Hepatocyte (in vitro differentiated cells): ENCODE measurements at regions not wholly inside any gene's neighbourhood (a gene's known extent, or its start where the extent isn't known, plus 50 kb on each side); places are given as distances from the start of the nearest gene placed in this dataset.

Source experiments
- DNase-seq: peaks from one replicate; pipeline ENCODE4 v3.0.0-alpha.2; 2016; ENCODE audit warnings: low spot score
- H2AFZ ChIP-seq: fragments of 200-600 bp; sonication (generic); 2 replicates; pipeline ENCODE4 v1.6.0; 2016; ENCODE audit warnings: antibody characterized with exemption, mild to moderate bottlenecking
- H3K27ac ChIP-seq: fragments of 200-600 bp; sonication (generic); 2 replicates; pipeline ENCODE4 v1.5.1; 2016; ENCODE audit warnings: mild to moderate bottlenecking
- H3K27me3 ChIP-seq: fragments of 200-600 bp; sonication (generic); 2 replicates; pipeline ENCODE4 v1.6.1; 2016
- H3K36me3 ChIP-seq: fragments of 200-600 bp; sonication (generic); replicated peaks from 2 replicates; pipeline ENCODE4 v1.5.1; 2016; ENCODE audit warnings: low read depth; ENCODE audit not compliant: insufficient read depth
- H3K4me1 ChIP-seq: fragments of 200-600 bp; sonication (generic); 2 replicates; pipeline ENCODE4 v1.5.1; 2016; ENCODE audit warnings: mild to moderate bottlenecking, moderate library complexity; ENCODE audit not compliant: insufficient read depth
- H3K4me2 ChIP-seq: fragments of 200-600 bp; sonication (generic); 2 replicates; pipeline ENCODE4 v1.6.0; 2016
- H3K4me3 ChIP-seq: fragments of 200-600 bp; sonication (generic); 2 replicates; pipeline ENCODE4 v1.5.1; 2016; ENCODE audit warnings: mild to moderate bottlenecking
- H3K79me2 ChIP-seq: fragments of 200-600 bp; sonication (generic); 2 replicates; pipeline ENCODE4 v1.6.0; 2017; ENCODE audit warnings: mild to moderate bottlenecking
- H3K9me2 ChIP-seq: fragments of 200-600 bp; sonication (generic); replicated peaks from 2 replicates; pipeline ENCODE4 v1.6.0; 2017; ENCODE audit warnings: mild to moderate bottlenecking; ENCODE audit not compliant: insufficient read depth
- H3K9me3 ChIP-seq: fragments of 200-600 bp; sonication (generic); 2 replicates; pipeline ENCODE4 v1.5.1; 2016; ENCODE audit warnings: low read depth, mild to moderate bottlenecking
- H4K20me1 ChIP-seq: fragments of 200-600 bp; sonication (generic); 2 replicates; pipeline ENCODE4 v1.6.0; 2016; ENCODE audit warnings: mild to moderate bottlenecking; ENCODE audit not compliant: insufficient read depth, poor library complexity, severe bottlenecking
- EZH2 ChIP-seq: fragments of 200-600 bp; sonication (generic); IDR thresholded peaks from 2 replicates; pipeline ENCODE4 v1.6.1; 2016; ENCODE audit warnings: antibody characterized with exemption, mild to moderate bottlenecking, borderline replicate concordance
- EZH2phosphoT487 ChIP-seq: fragments of 200-600 bp; sonication (generic); IDR thresholded peaks from one replicate; pipeline ENCODE4 v1.6.1; 2018; ENCODE audit warnings: antibody characterized with exemption, mild to moderate bottlenecking, low read depth, moderate library complexity; ENCODE audit not compliant: unreplicated experiment, severe bottlenecking
- WGBS: methylation state at CpG from one replicate; pipeline ENCODE4 v1.1.6; 2016; ENCODE audit warnings: low lambda C conversion rate; ENCODE audit errors: missing lambda C conversion rate; 5-methylcytosine and 5-hydroxymethylcytosine counted together
- TF ChIP-seq, protein P1 (sequence below): fragments of 200-600 bp; sonication (generic); IDR thresholded peaks from 2 replicates; pipeline ENCODE4 v1.5.1; 2016; ENCODE audit warnings: antibody characterized with exemption, mild to moderate bottlenecking; ENCODE audit not compliant: poor library complexity

GRCh38 chr14:89646971-89647370 lies 229.9 kb upstream of the FOXN3 start:
- H3K9me3 ChIP-seq: no peaks in the 10 kb centered on the region
- no peak overlapping the region for H2AFZ ChIP-seq
- no peak overlapping the region for H3K4me2 ChIP-seq
- H3K4me1 ChIP-seq: no peaks in the 10 kb centered on the region
- no peak overlapping the region for H3K27ac ChIP-seq
- no peaks in the 10 kb centered on the region for H4K20me1 ChIP-seq
- no peaks in the 10 kb centered on the region for H3K79me2 ChIP-seq
- H3K4me3 ChIP-seq: no peak overlapping the region
- no peaks in the 10 kb centered on the region for H3K36me3 ChIP-seq
- no peaks in the 10 kb centered on the region for H3K9me2 ChIP-seq
- DNase-seq: no peak
- no peak for TF ChIP-seq EZH2
- TF ChIP-seq, protein P1, sequence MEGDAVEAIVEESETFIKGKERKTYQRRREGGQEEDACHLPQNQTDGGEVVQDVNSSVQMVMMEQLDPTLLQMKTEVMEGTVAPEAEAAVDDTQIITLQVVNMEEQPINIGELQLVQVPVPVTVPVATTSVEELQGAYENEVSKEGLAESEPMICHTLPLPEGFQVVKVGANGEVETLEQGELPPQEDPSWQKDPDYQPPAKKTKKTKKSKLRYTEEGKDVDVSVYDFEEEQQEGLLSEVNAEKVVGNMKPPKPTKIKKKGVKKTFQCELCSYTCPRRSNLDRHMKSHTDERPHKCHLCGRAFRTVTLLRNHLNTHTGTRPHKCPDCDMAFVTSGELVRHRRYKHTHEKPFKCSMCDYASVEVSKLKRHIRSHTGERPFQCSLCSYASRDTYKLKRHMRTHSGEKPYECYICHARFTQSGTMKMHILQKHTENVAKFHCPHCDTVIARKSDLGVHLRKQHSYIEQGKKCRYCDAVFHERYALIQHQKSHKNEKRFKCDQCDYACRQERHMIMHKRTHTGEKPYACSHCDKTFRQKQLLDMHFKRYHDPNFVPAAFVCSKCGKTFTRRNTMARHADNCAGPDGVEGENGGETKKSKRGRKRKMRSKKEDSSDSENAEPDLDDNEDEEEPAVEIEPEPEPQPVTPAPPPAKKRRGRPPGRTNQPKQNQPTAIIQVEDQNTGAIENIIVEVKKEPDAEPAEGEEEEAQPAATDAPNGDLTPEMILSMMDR: no peak
- 96% methylated on average over 1 of the region's 1 CpG for WGBS
- H3K27me3 ChIP-seq: no peaks in the 10 kb centered on the region

GRCh38 chr14:89644641-89645040 lies 227.6 kb upstream of the FOXN3 start:
- Histone ChIP-seq H3K79me2 (no peaks in the 10 kb centered on the region), H3K36me3 (no peaks in the 10 kb centered on the region), H3K9me2 (no peaks in the 10 kb centered on the region), H3K27ac (no peak overlapping the region), H3K4me1 (no peaks in the 10 kb centered on the region), H3K9me3 (no peaks in the 10 kb centered on the region), H4K20me1 (no peaks in the 10 kb centered on the region), H3K4me3 (no peak overlapping the region), H3K27me3 (no peaks in the 10 kb centered on the region), H3K4me2 (no peak overlapping the region), H2AFZ (no peak overlapping the region)
- WGBS: 93% methylated on average over 4 of the region's 4 CpGs
- TF ChIP-seq EZH2phosphoT487 (no peak), EZH2 (no peak)
- TF ChIP-seq, protein P1: no peak
- DNase-seq: no peak

GRCh38 chr14:89641495-89642175 lies 224.6 kb upstream of the FOXN3 start:
- Histone ChIP-seq H3K79me2 (no peaks in the 10 kb centered on the region), H3K4me1 (no peaks in the 10 kb centered on the region), H3K4me2 (peak overlapping the region; percentile 32), H3K27ac (peak overlapping the region; percentile 89), H3K4me3 (no peak overlapping the region), H2AFZ (peak overlapping the region; percentile 19), H3K9me3 (no peaks in the 10 kb centered on the region), H3K36me3 (no peaks in the 10 kb centered on the region), H3K27me3 (no peaks in the 10 kb centered on the region), H3K9me2 (no peaks in the 10 kb centered on the region), H4K20me1 (no peaks in the 10 kb centered on the region)
- WGBS: 69% methylated on average over 8 of the region's 8 CpGs
- DNase-seq: peak; percentile 49
- TF ChIP-seq EZH2 (no peak), EZH2phosphoT487 (no peak)
- TF ChIP-seq, protein P1: no peak

DNA sequence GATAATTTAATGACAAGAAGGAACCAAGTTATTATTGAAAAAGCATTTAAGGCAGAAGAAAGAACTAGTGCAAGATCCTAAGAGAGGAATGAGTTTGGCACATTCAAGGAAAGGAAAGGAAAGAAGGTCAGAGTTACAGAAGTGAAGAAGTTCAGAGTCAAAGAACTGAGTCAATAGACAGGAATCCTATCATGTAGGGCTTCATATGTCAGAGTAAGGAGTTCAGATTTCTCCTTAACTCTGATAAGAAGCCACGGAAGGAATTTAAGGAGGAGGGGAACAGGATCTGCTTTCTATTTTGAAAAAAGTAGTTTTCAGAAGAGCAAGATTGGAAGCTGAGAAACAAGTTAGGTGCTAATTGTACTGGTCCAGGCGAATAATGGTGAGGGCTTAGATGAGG lies 223.1 kb upstream of the FOXN3 start:
- H3K27me3 ChIP-seq: no peaks in the 10 kb centered on the region
- WGBS: 69% methylated on average over 2 of the region's 2 CpGs
- no peak for DNase-seq
- H3K9me3 ChIP-seq: no peaks in the 10 kb centered on the region
- H3K36me3 ChIP-seq: no peaks in the 10 kb centered on the region
- no peaks in the 10 kb centered on the region for H3K9me2 ChIP-seq
- H2AFZ ChIP-seq: no peak overlapping the region
- no peak overlapping the region for H3K4me3 ChIP-seq
- H3K27ac ChIP-seq: no peak overlapping the region
- H4K20me1 ChIP-seq: no peaks in the 10 kb centered on the region
- TF ChIP-seq, protein P1: no peak
- TF ChIP-seq EZH2 (no peak), EZH2phosphoT487 (no peak)
- H3K79me2 ChIP-seq: no peaks in the 10 kb centered on the region
- no peak overlapping the region for H3K4me2 ChIP-seq
- H3K4me1 ChIP-seq: no peaks in the 10 kb centered on the region
